ENCODE measurements at regions not wholly inside any gene's neighbourhood (a gene's known extent, or its start where the extent isn't known, plus 50 kb on each side); places are given as distances from the start of the nearest gene placed in this dataset.
A peak's percentile ranks its signal among the peaks of the same experiment; 100 is the strongest.
"Not testable (repeated sequence)": the region's sequence is repeated elsewhere in the genome, so short reads cannot be mapped to it uniquely, and the experiment has no call there.

DNA sequence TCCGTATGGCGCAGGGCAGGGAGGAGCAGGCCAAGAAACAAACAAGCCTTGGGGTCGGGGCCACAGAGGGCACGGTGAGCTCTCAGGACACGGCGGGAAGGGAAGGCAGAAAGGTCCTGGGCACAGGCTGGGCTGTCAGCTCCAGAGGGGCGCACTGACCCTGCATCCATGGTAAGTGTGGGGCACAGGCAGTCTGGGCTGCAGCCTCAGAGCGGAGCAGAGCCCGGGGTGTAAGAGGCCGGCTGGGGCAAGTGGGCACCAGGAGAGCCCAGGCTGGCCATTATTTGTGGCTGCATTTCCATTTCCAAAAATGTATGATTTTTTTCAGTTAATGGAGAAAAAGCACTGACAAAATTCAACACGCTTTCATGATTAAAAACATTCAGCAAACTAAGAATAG, 188.8 kb upstream of the PRKX start:
- intact Hi-C loops (cut with DNase I); H3K36me3 ChIP-seq; H3K27ac ChIP-seq; H3K9me3 ChIP-seq; H3K4me1 ChIP-seq (replicated peaks); H3K4me3 ChIP-seq; DNase-seq (ENCODE audit: low spot score); H3K27me3 ChIP-seq (replicated peaks; ENCODE audit: insufficient read depth): not testable (repeated sequence)
- WGBS: no CpG with 5 or more reads among the region's 11 CpGs

DNA sequence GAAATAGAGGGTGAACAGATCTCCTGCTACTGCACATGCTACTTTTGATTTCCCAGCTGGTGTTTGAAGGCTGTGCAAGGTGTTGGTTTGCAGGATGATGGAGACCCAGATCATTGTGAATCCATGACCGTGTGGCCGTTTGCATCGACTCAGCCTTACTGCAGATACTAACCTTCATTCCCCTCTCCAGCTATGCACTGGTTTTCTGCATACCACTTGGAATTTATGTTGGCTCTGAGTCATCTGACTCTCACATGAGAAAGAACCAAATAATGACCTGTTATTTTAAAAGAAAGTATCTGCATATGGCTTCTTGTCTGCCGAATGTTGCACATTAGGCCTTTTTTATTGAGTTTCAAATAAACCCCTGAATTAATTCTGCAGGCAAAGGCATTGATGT, 183.3 kb upstream of the PRKX start:
- H3K27me3 ChIP-seq (replicated peaks; ENCODE audit: insufficient read depth); H3K36me3 ChIP-seq; H3K27ac ChIP-seq; intact Hi-C loops (cut with DNase I); H3K9me3 ChIP-seq; DNase-seq (ENCODE audit: low spot score); H3K4me3 ChIP-seq; H3K4me1 ChIP-seq (replicated peaks): not testable (repeated sequence)
- WGBS: no CpG with 5 or more reads among the region's 4 CpGs

DNA sequence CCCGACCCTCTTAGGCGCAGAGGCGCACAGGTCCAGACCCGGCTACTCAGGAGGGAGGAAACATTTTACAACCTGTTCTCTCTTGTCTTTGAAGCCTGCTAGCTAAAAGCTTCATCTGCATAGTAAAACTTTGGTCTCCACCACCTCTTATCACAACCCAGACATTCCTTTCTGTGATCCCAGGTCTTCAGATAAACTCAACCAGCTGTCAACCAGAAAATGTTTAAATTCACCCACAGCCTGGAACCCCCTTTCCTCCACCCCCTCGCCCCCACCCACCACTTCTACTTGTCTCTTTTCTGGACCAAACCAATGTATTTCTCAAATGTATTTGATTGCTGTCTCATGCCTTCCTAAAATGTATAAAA, 169.1 kb upstream of the PRKX start:
- DNase-seq (ENCODE audit: low spot score); H3K9me3 ChIP-seq; H3K4me3 ChIP-seq; H3K4me1 ChIP-seq (replicated peaks); intact Hi-C loops (cut with DNase I); H3K36me3 ChIP-seq; H3K27ac ChIP-seq; H3K27me3 ChIP-seq (replicated peaks; ENCODE audit: insufficient read depth): not testable (repeated sequence)
- WGBS: no CpG with 5 or more reads among the region's 5 CpGs

DNA sequence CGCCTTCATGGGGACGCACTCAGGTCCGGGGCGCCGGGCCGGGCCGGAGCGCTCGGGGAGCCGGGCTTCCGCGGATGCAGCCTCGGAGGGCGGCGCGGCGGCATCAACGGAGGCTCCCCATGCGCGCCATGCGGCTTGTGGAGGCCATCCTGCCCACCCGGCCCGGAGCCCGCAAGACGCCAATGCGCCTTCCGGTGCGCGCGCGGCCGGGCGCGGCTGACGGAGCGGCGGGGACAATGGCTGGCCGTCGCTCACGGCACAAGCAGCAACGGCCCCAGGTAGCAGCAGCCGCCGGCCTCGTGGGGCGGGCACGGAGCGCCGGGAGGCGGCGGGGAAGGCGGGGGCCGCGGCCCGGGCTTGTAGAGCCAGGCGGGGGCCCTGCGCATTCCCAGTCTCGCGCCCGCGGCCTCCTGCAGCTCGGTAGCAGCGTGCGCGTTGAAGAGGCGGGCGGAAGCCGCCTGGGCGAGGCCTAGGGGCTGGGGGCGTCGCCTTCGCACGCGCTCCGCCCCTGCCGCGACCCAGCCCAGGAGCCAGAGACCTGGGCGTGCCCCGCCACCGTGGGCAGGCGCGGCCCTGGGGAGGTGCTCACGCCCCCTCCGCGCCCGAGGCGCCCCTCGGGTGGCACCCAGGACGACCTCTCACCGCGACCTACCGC, 168.6 kb upstream of the PRKX start:
- H3K27me3 ChIP-seq (replicated peaks; ENCODE audit: insufficient read depth); H3K9me3 ChIP-seq; DNase-seq (ENCODE audit: low spot score); H3K27ac ChIP-seq; H3K4me1 ChIP-seq (replicated peaks); intact Hi-C loops (cut with DNase I); H3K36me3 ChIP-seq; H3K4me3 ChIP-seq: not testable (repeated sequence)
- WGBS: no CpG with 5 or more reads among the region's 91 CpGs

DNA sequence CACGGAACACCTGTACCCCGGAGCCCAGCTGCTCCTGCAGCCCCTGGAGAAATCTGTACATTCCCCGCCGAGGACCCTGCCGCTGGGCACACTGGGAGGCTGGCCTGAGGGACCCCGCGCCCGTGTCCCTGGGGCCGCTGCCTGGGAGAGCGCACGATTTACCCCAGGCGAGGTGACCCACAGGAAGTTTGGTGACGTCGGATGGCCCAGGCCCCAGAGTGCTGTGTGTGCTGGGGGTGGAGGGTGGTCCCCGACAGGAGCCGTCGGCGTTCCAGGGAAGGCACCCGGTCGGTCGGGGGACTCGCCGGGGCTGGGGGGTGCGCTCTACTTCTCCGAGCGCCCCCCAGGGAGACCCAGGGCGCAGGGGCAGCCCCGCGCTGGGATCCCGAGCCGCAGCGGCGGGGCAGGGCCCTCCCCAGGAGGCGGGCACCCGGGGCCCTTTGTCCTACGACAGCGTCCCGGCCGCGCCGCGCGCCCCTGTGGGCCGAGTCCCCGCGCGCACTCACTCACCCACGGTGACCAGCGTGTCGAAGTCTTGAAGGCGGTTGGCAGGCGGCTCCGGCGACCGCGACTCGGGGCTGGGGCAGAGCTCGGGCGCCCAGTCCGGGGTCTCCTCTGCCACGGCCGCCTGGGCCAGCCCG, 167.9 kb upstream of the PRKX start:
- H3K4me3 ChIP-seq; H3K27me3 ChIP-seq (replicated peaks; ENCODE audit: insufficient read depth); H3K9me3 ChIP-seq; H3K27ac ChIP-seq; H3K4me1 ChIP-seq (replicated peaks); intact Hi-C loops (cut with DNase I); DNase-seq (ENCODE audit: low spot score); H3K36me3 ChIP-seq: not testable (repeated sequence)
- no CpG with 5 or more reads among the region's 63 CpGs for WGBS

DNA sequence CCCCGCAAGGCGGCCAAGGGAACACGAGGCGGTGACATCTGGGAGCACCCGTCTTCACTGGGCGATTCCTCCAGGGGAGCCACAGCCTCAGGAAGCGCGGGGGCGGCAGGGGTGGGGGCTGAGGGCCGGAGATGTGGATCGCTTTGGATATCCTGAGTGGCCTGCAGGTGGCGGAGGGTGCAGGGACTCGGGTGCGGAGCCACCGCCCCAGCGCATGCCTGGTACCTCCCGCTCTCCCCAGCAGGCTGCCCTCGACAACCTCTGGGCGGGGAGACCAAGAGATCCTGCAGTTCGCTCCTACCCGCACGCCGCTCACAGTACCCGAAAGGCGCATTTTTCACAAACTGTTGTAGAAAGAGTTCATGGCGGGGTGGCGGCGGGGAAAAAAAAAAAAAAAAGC, 162.9 kb upstream of the PRKX start:
- H3K4me3 ChIP-seq; H3K27ac ChIP-seq; intact Hi-C loops (cut with DNase I); H3K36me3 ChIP-seq; DNase-seq (ENCODE audit: low spot score); H3K27me3 ChIP-seq (replicated peaks; ENCODE audit: insufficient read depth); H3K9me3 ChIP-seq; H3K4me1 ChIP-seq (replicated peaks): not testable (repeated sequence)
- WGBS: no CpG with 5 or more reads among the region's 28 CpGs

DNA sequence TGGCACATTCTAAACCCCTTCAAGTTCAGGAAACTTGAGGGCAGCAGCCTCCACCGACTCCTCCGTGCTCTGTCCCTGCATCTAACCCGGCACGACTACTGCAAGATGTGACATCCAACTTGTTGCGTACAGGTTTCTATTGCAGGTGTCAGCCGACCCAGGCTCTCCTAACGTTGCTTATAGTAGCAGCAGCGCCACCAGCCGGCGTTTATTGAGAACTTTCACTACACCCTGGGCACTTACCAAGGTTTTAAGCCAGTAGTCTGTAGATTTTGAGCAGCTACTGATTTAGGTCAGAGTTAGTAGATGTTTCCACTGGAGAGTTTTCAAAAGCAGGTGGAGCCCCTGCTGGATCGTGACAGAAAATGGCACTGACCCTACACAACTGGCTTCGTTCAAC, 162.2 kb upstream of the PRKX start:
- WGBS: no CpG with 5 or more reads among the region's 12 CpGs
- H3K27me3 ChIP-seq (replicated peaks; ENCODE audit: insufficient read depth); H3K36me3 ChIP-seq; H3K27ac ChIP-seq; intact Hi-C loops (cut with DNase I); H3K4me1 ChIP-seq (replicated peaks); H3K4me3 ChIP-seq; DNase-seq (ENCODE audit: low spot score); H3K9me3 ChIP-seq: not testable (repeated sequence)

DNA sequence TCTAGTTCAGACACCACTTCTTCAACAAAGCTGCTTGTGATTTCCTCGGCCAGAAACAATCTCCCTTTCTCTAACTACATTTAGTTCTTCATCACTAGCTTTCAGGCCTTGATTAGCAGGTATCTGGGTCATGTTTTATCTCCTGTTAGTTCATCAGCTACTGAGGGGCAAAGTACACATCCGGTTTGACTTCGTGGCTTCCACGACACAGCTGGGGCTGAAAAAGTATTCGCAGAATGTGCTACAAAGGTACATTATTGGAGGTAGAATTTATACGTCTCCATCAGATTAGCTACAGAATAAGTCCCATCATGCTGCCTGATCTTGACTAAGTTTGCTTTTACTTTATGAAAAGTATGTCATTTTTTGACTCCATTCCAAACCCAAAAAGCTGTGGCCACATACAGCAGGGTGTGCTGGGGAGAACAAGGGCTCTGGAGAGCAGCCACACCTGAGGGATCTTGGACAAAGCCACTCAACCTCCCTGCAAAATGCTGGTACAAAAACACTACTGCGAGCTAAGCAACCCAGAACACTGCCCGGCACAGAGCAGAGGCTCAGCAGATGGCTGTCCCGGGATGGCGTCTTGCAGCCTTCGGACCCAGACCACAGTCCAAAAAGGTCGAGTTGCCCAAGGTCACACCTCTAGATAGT, 158.9 kb upstream of the PRKX start:
- DNase-seq (ENCODE audit: low spot score); H3K27me3 ChIP-seq (replicated peaks; ENCODE audit: insufficient read depth); H3K36me3 ChIP-seq; H3K9me3 ChIP-seq; intact Hi-C loops (cut with DNase I); H3K4me3 ChIP-seq; H3K4me1 ChIP-seq (replicated peaks); H3K27ac ChIP-seq: not testable (repeated sequence)
- WGBS: 53% methylated on average over 6 of the region's 12 CpGs

DNA sequence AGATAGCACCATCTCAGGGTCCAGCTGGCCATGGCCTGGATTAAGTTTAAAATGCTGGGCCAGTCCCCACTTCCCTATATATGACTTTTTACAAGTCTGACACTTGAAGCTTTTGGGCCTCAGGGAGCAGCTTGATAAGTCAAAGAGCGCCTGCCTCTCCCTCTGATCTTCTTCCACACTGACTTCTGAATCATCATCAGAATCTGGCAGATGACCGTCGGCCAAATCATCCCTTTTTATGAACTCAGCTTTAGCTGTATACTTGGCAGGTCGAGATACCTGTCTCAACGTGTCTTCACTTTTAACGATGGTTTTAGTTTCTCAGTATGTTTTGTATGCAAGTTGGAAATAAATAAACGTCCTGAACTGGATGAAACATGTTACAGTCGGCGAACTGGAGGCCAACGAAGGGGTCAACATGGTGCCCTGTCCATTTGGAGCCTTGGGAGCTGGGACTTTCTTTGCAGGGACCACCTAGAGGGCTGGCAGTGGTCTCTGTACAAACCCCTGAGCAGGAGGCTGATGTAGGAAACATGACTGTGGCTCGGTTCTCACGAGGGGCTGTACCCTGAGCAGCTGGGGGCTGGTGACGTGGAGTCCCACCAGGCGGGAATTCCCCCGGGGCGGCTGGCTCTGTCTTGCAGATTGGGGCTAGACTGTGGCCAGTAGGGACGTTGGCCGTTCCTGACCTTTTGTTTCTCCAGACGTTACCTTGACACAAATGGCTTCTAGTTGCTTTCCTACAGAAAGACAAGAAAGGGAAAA, 153.8 kb upstream of the PRKX start:
- H3K27ac ChIP-seq; H3K4me1 ChIP-seq (replicated peaks); H3K9me3 ChIP-seq; DNase-seq (ENCODE audit: low spot score); H3K36me3 ChIP-seq; H3K4me3 ChIP-seq; H3K27me3 ChIP-seq (replicated peaks; ENCODE audit: insufficient read depth); intact Hi-C loops (cut with DNase I): not testable (repeated sequence)
- WGBS: no CpG with 5 or more reads among the region's 19 CpGs

DNA sequence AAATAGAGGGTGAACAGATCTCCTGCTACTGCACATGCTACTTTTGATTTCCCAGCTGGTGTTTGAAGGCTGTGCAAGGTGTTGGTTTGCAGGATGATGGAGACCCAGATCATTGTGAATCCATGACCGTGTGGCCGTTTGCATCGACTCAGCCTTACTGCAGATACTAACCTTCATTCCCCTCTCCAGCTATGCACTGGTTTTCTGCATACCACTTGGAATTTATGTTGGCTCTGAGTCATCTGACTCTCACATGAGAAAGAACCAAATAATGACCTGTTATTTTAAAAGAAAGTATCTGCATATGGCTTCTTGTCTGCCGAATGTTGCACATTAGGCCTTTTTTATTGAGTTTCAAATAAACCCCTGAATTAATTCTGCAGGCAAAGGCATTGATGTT, 144.9 kb upstream of the PRKX start:
- intact Hi-C loops (cut with DNase I); H3K4me1 ChIP-seq (replicated peaks); DNase-seq (ENCODE audit: low spot score); H3K27me3 ChIP-seq (replicated peaks; ENCODE audit: insufficient read depth); H3K4me3 ChIP-seq; H3K27ac ChIP-seq; H3K9me3 ChIP-seq; H3K36me3 ChIP-seq: not testable (repeated sequence)
- no CpG with 5 or more reads among the region's 4 CpGs for WGBS

DNA sequence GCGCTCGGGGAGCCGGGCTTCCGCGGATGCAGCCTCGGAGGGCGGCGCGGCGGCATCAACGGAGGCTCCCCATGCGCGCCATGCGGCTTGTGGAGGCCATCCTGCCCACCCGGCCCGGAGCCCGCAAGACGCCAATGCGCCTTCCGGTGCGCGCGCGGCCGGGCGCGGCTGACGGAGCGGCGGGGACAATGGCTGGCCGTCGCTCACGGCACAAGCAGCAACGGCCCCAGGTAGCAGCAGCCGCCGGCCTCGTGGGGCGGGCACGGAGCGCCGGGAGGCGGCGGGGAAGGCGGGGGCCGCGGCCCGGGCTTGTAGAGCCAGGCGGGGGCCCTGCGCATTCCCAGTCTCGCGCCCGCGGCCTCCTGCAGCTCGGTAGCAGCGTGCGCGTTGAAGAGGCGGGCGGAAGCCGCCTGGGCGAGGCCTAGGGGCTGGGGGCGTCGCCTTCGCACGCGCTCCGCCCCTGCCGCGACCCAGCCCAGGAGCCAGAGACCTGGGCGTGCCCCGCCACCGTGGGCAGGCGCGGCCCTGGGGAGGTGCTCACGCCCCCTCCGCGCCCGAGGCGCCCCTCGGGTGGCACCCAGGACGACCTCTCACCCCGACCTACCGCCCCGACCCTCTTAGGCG, 130.2 kb upstream of the PRKX start:
- H3K36me3 ChIP-seq; intact Hi-C loops (cut with DNase I); H3K27ac ChIP-seq; H3K27me3 ChIP-seq (replicated peaks; ENCODE audit: insufficient read depth); H3K4me1 ChIP-seq (replicated peaks); H3K9me3 ChIP-seq; DNase-seq (ENCODE audit: low spot score): not testable (repeated sequence)
- H3K4me3 ChIP-seq: peak overlapping the region in 1 of 2 donors; percentile 32
- WGBS: no CpG with 5 or more reads among the region's 85 CpGs
